ENCODE measurements at regions not wholly inside any gene's neighbourhood (a gene's known extent, or its start where the extent isn't known, plus 50 kb on each side); places are given as distances from the start of the nearest gene placed in this dataset.
A peak's percentile ranks its signal among the peaks of the same experiment; 100 is the strongest.

DNA sequence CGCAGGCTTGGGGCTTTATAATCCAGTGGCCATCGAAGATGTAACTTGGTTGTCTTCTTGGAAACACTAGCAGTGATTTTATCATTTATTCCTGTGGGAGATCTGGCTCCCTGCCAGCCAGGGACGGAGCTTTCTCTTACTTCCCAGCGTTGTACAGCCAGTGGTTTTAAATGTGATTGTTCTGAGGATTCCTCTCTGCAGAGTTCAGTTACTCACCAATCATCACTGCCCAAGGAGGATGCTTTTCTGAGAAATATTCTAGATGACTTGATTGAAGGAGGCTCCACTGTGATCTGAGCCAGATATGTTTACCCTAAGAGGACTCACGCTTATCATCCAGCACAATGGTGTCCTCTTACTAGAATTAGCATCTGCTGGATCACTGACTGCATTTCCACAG lies 744.3 kb downstream of the RNF144A start:
- Histone ChIP-seq H3K36me3 (replicated peaks) (no peaks in the 10 kb centered on the region), H3K4me1 (no peaks in the 10 kb centered on the region), H3K4me3 (no peak overlapping the region), H3K9me3 (no peaks in the 10 kb centered on the region), H3K27me3 (ENCODE audit: low read depth) (no peaks in the 10 kb centered on the region)
- in situ Hi-C loops (cut with MboI; ENCODE audit: low sequenced_read_pairs), result no loop called here
- DNase-seq (ENCODE audit: low spot score in 2 of 2), result no peak

DNA sequence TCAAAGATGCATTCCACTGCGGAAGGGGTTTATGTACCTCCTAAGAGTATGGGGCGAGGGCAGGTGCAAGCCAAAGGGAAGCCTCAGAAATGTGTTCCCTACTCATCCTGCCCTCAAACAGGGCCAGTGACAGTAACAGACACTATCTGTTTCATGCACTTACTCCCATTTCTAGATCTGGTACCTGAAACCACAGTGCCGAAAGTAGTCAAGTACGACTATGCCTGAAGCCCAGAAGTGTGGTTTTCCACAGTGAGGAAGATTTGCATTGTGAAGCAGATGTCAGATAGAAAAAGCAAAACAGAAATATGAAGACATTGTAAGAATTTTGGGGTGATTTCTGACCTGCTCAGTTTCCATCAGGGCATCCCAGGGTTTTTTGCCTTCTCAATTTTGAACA lies 748.7 kb downstream of the RNF144A start:
- Histone ChIP-seq H3K27me3 (ENCODE audit: low read depth) (no peaks in the 10 kb centered on the region), H3K36me3 (replicated peaks) (no peaks in the 10 kb centered on the region), H3K9me3 (no peaks in the 10 kb centered on the region), H3K4me3 (no peak overlapping the region), H3K4me1 (no peaks in the 10 kb centered on the region)
- in situ Hi-C loops (cut with MboI; ENCODE audit: low sequenced_read_pairs), result no loop called here
- DNase-seq (ENCODE audit: low spot score in 2 of 2), result no peak

DNA sequence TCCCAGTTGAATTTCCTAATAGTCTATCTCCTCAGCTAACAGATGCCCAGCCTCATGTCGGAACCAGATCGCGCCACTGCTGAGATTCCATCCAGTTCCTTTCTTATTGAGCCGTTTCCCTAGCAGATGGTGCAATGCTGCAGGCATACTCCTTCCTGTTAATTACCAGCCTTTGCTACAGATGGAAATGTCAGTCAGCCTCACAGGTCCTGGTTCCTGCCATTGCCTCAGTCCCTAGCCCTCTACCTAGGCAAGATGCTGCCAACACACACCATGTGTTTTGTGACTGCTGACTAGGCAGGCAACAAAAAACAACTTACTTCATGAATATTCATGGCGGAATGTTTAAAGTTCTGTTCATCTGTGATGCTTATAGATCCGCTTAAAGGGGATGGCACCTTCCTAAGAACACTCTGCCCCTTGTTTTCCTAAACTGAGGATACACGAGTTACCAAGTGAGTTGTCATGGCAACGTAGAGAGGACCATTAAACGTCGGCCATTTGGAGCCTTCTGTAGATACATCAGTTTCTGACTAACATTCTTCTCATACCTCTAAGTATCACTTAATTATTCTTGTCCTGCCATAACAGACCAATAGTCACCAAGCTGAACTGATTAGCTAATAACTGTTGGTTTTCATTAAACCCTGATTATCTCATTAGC lies 749.5 kb downstream of the RNF144A start:
- no peak for DNase-seq (ENCODE audit: low spot score in 2 of 2)
- Histone ChIP-seq H3K9me3 (no peaks in the 10 kb centered on the region), H3K4me3 (no peak overlapping the region), H3K36me3 (replicated peaks) (no peaks in the 10 kb centered on the region), H3K27me3 (ENCODE audit: low read depth) (no peaks in the 10 kb centered on the region), H3K4me1 (no peaks in the 10 kb centered on the region)
- in situ Hi-C loops (cut with MboI; ENCODE audit: low sequenced_read_pairs), result no loop called here

DNA sequence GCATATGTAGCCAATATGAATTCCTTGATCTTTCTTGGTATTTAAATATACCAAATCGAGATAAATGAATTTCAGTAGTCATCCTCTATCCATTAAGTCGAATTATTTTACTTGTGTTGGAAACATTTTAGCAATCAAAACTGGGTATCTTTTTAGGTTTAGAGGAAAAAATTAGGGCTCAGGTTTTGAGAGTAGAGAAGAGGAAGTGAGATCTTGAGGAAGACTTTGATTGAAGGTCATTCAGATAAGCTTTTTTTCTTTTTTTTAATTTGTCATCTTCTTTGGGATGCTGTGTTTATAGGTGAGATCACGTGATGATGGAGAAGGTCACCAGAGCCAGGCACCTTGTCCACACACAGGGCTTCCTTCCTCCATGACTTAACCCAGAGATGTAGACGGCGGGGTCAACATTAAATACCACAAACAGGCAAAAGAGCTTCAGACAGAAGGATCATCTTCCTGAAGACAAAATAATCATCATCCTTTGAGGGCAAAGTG lies 750.1 kb downstream of the RNF144A start:
- Histone ChIP-seq H3K36me3 (replicated peaks) (no peaks in the 10 kb centered on the region), H3K9me3 (no peaks in the 10 kb centered on the region), H3K4me1 (no peaks in the 10 kb centered on the region), H3K27me3 (ENCODE audit: low read depth) (no peaks in the 10 kb centered on the region), H3K4me3 (no peak overlapping the region)
- DNase-seq (ENCODE audit: low spot score in 2 of 2), result no peak
- in situ Hi-C loops (cut with MboI; ENCODE audit: low sequenced_read_pairs), result no loop called here

DNA sequence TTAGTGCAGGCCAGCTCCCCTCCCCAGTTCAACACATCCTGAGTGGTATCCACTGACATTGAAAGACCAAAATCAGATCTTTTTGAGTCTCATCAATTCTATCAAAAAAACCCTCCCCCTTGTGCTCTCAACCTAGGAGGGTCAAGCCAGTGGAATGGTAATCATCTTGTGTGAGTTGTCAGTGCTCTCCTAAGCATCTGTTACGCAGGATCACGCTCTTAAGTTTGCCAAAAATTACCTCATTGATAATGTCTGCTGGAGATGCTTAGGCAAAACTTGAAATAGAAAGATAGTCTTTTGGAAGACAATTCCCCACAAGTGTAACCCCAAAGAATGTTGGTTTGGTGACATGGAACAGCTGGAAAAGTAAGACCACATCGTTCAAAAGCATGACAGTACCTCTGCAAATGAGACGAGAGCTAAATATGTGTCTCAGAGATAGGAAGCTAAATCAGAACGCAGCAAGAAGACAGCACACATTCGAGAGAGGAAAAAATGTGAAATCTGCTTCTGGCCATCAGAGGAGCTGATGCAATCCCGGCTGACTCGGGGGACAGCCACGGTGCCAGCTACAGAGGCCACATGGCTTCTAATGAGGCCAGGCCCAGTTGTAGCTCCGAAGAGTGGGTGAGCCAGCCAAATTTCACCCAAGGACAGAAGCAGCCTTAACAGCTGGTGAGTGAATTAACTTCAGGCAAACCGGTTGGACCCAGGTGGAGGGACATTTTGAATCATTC lies 753.9 kb downstream of the RNF144A start:
- in situ Hi-C loops (cut with MboI; ENCODE audit: low sequenced_read_pairs), result no loop called here
- H3K27me3 ChIP-seq (ENCODE audit: low read depth), result no peaks in the 10 kb centered on the region
- DNase-seq (ENCODE audit: low spot score in 2 of 2), result no peak
- H3K36me3 ChIP-seq (replicated peaks), result no peaks in the 10 kb centered on the region
- H3K4me1 ChIP-seq, result no peaks in the 10 kb centered on the region
- no peak overlapping the region for H3K4me3 ChIP-seq
- no peaks in the 10 kb centered on the region for H3K9me3 ChIP-seq

DNA sequence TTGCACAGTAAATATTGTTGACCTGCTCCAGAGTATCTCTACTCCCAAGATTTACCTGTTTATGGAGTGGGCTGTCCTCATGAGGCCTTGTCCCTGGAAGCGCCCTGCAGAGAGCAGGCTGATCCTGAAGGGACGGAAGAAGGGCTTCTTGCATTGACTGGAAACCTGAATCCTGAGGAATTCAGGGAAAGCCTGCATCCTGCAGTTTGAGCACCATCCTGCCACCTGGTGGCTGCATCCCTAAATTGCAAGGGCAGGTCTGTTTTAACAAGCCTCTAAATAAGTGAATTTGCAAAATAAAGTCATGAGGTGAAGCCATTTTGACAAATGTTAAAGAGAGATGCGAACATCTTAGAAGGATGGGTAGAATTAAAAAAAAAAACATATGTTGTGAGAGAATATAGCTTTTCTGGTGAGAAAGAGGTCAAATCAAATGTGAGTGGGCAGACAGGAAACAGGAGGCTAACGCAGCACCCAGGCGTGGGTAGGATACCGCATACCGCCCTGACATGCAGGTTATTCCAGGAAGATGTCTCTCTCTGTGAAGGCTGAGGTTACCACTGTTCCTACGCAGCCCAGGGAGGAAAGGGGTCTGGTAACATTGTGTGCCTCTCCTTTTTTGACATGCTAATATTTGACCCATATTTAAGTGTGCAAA lies 754.9 kb downstream of the RNF144A start:
- peak in 1 of 2 experiments; percentile 59 for DNase-seq (ENCODE audit: low spot score in 2 of 2)
- H3K4me1 ChIP-seq, result no peaks in the 10 kb centered on the region
- H3K9me3 ChIP-seq, result no peaks in the 10 kb centered on the region
- no peaks in the 10 kb centered on the region for H3K36me3 ChIP-seq (replicated peaks)
- no peaks in the 10 kb centered on the region for H3K27me3 ChIP-seq (ENCODE audit: low read depth)
- in situ Hi-C loops (cut with MboI; ENCODE audit: low sequenced_read_pairs), result no loop called here
- no peak overlapping the region for H3K4me3 ChIP-seq

DNA sequence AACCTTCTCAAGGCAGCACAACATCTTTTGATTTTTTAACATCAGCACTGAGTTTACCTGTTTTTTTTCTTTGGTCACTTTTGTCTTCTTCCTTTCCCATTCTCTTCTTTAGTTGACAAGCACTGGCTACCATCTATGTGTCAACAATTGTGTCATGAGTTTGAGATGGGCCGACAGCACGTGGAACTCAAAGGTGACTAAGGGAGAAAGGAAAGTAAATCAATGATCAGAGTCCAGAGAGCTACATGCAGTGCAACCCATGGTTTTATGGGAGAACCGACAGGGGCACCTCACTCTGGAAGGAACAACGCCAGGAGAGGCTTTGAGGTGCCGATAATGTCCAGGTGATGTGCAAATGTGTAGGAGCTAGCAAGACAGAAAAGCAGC lies 755.5 kb downstream of the RNF144A start:
- no peaks in the 10 kb centered on the region for H3K27me3 ChIP-seq (ENCODE audit: low read depth)
- no peaks in the 10 kb centered on the region for H3K9me3 ChIP-seq
- in situ Hi-C loops (cut with MboI; ENCODE audit: low sequenced_read_pairs), result no loop called here
- no peaks in the 10 kb centered on the region for H3K4me1 ChIP-seq
- no peak for DNase-seq (ENCODE audit: low spot score in 2 of 2)
- no peaks in the 10 kb centered on the region for H3K36me3 ChIP-seq (replicated peaks)
- H3K4me3 ChIP-seq, result no peak overlapping the region

DNA sequence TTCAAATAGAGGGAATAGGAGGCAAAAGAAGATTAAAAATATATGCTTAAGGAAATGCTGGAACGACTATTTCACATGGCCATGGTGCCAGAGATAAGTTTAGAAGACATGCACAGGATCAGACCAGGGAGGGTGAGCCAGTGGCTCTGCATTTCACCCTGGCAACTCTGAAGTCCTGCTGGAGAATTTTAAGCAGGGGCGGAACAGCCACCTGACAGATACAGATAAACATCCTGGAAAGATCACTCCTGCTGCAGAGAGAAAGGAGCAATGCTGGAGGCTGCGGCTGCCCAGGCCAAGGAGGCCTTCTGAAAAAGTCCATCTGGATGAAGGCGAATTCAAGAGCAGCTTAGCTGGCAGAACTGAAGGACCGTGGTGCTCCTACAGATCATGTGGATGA lies 755.9 kb downstream of the RNF144A start:
- no peak for DNase-seq (ENCODE audit: low spot score in 2 of 2)
- in situ Hi-C loops (cut with MboI; ENCODE audit: low sequenced_read_pairs), result no loop called here
- Histone ChIP-seq H3K27me3 (ENCODE audit: low read depth) (no peaks in the 10 kb centered on the region), H3K4me1 (no peaks in the 10 kb centered on the region), H3K4me3 (no peak overlapping the region), H3K36me3 (replicated peaks) (no peaks in the 10 kb centered on the region), H3K9me3 (no peaks in the 10 kb centered on the region)

DNA sequence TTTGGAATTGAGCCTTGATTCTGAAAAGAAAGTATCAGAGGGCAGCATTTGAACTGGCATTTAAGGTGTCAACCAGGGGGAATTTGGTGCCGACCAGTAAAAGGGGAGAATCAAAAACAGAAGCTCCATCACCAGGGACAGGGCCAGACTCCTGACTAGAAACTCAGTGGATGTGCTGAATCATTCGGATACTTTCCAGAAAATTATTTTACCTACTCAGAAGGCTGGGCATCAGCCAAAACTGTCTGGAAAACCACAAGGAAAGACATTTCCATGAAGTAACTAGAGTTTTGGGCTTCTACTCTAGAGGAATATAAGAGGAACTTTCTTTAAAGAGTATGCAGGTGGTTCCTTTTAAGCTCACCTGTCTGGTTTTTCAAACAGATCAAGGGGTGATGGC lies 756.6 kb downstream of the RNF144A start:
- no peaks in the 10 kb centered on the region for H3K36me3 ChIP-seq (replicated peaks)

DNA sequence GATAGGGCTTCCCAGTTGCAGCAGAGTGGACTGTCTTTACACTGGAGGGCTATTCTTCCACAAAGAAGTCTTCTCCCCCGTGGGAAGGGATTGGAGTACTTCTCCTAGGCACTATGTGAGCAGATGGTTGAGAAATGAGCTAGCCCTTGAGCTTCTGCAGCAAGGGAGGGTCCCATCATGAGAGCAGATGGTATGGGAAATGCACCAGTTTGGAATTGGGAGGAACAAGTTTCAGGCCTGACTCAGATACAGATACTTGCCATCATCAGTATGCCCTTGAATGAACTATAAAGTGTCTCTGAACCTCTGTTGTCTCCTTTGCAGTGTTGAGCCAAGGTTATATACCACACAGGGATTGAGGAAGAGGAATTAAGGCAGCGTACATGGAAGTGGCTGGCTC lies 757.4 kb downstream of the RNF144A start:
- H3K4me3 ChIP-seq, result no peak overlapping the region
- H3K9me3 ChIP-seq, result no peaks in the 10 kb centered on the region
- H3K27me3 ChIP-seq (ENCODE audit: low read depth), result no peaks in the 10 kb centered on the region
- no peak for DNase-seq (ENCODE audit: low spot score in 2 of 2)
- no peaks in the 10 kb centered on the region for H3K4me1 ChIP-seq
- H3K36me3 ChIP-seq (replicated peaks), result no peaks in the 10 kb centered on the region
- in situ Hi-C loops (cut with MboI; ENCODE audit: low sequenced_read_pairs), result no loop called here

More for the DNA sequence above, 756.6 kb downstream of the RNF144A start:
- no peak for DNase-seq (ENCODE audit: low spot score in 2 of 2)
- Histone ChIP-seq H3K9me3 (no peaks in the 10 kb centered on the region), H3K4me1 (no peaks in the 10 kb centered on the region), H3K27me3 (ENCODE audit: low read depth) (no peaks in the 10 kb centered on the region), H3K4me3 (no peak overlapping the region)
- in situ Hi-C loops (cut with MboI; ENCODE audit: low sequenced_read_pairs), result no loop called here

DNA sequence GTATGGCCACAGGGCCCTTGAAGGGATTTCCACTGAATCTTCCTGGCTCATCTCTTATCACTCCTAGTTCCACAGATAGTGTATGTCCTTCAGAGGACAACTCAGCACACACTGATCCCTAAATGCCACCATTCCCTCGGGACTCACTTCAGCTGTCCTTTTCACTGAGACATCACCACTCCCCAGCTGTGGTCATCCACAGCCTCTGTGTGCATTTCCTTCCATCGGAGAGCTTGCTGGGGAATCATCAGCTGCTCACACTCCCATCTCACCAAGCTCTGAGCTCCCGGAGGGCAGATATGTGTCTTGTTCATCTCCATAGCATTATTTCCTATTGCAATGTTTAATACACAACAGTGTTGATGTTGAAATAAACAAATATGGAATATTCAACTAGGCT lies 759.5 kb downstream of the RNF144A start:
- in situ Hi-C loops (cut with MboI; ENCODE audit: low sequenced_read_pairs), result no loop called here
- Histone ChIP-seq H3K36me3 (replicated peaks) (no peaks in the 10 kb centered on the region), H3K4me1 (no peaks in the 10 kb centered on the region), H3K27me3 (ENCODE audit: low read depth) (no peaks in the 10 kb centered on the region), H3K4me3 (no peak overlapping the region), H3K9me3 (no peaks in the 10 kb centered on the region)
- DNase-seq (ENCODE audit: low spot score in 2 of 2), result no peak

DNA sequence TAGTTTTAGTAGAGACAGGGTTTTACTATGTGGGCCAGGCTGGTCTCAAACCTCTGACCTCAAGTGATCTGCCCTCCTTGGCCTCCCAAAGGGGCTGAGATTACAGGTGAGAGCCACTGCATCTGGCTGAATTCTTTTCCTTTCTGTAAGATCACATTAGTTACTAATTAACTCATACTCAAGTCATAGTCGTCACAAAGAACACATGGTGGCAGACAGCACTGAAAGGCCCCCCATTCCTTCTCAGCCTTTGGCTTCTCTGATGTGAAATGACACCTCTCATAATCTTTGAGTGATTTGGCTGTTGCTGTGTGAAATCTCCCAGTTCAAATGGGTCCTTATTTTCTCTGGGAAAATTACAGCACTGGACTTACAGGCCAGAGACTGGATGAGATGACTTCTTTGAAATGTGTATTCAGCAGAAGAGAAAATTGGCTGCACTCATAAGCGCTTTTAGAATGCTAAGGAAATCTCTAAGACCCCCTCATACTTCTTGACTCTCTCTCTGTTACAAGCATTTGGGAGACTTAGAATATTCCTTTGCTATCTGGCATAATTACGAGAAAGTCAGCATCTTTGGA lies 764.8 kb downstream of the RNF144A start:
- in situ Hi-C loops (cut with MboI; ENCODE audit: low sequenced_read_pairs), result no loop called here
- no peak overlapping the region for H3K4me3 ChIP-seq
- no peak for DNase-seq (ENCODE audit: low spot score in 2 of 2)
- no peaks in the 10 kb centered on the region for H3K4me1 ChIP-seq
- no peaks in the 10 kb centered on the region for H3K27me3 ChIP-seq (ENCODE audit: low read depth)
- no peaks in the 10 kb centered on the region for H3K9me3 ChIP-seq
- H3K36me3 ChIP-seq (replicated peaks), result no peaks in the 10 kb centered on the region

DNA sequence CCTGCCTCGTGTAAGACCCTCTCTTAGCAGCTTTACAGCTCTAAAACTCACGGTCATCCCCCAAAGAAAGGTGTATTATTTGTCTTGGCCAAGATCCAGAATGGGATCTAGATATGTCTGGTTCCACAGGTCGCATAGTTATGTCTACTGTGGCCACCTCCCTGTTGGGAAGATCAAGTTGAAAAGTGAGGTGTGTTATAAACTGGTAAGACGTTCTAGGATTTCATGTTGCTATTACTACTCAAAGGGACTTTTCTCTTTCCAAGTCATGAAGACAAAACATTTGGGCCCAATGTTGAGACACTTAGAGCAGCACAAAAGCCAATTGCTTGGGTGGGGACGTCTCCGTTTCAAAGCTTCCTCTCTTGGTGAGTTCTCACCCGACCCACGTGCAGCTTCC lies 766.0 kb downstream of the RNF144A start:
- Histone ChIP-seq H3K4me3 (no peak overlapping the region), H3K9me3 (no peaks in the 10 kb centered on the region), H3K27me3 (ENCODE audit: low read depth) (no peaks in the 10 kb centered on the region), H3K36me3 (replicated peaks) (no peaks in the 10 kb centered on the region), H3K4me1 (no peaks in the 10 kb centered on the region)
- DNase-seq (ENCODE audit: low spot score in 2 of 2), result no peak
- in situ Hi-C loops (cut with MboI; ENCODE audit: low sequenced_read_pairs), result no loop called here

DNA sequence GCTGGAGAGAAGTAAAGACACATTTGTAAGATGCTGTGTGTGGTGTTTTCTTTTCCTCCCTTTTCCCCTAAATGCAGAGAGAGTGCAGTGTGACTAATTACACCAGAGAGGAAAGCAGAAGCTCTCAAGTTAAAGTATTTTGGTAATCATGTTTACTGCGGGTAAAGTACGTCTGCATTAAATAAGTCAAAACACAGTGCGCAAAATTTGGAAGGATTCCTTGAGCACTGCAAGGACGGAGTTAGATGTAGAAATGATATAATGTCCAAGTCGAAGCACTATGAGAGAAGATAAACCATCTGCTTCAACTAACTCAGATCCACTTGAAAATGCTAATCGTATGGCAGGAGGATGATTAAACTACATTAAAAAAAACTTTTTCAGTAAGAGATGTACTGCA lies 766.5 kb downstream of the RNF144A start:
- no peaks in the 10 kb centered on the region for H3K4me1 ChIP-seq
- no peaks in the 10 kb centered on the region for H3K36me3 ChIP-seq (replicated peaks)
- H3K27me3 ChIP-seq (ENCODE audit: low read depth), result no peaks in the 10 kb centered on the region
- in situ Hi-C loops (cut with MboI; ENCODE audit: low sequenced_read_pairs), result no loop called here
- DNase-seq (ENCODE audit: low spot score in 2 of 2), result no peak
- H3K9me3 ChIP-seq, result no peaks in the 10 kb centered on the region
- H3K4me3 ChIP-seq, result no peak overlapping the region

Measured in HAP-1 (cell line).